Erythroblast (primary cell): ENCODE measurements at regions not wholly inside any gene's neighbourhood (a gene's known extent, or its start where the extent isn't known, plus 50 kb on each side); places are given as distances from the start of the nearest gene placed in this dataset.

ENCODE experiments used
- GATA1 ChIP-seq: IDR thresholded peaks from 2 replicates; pipeline ENCODE4 v1.6.1; 2011; ENCODE audit warnings: low read depth, mild to moderate bottlenecking, control low read depth, low read length, moderate library complexity
- POLR2A ChIP-seq: IDR thresholded peaks from 2 replicates; pipeline ENCODE4 v1.6.1; 2011; ENCODE audit warnings: mild to moderate bottlenecking, low read length

- no peak for TF ChIP-seq POLR2A
- no peak for TF ChIP-seq GATA1
These were observed 102.0 kb downstream of the LHX9 start for GRCh38 chr1:198019126-198019525.
